ENCODE measurements at regions not wholly inside any gene's neighbourhood (a gene's known extent, or its start where the extent isn't known, plus 50 kb on each side); places are given as distances from the start of the nearest gene placed in this dataset.

GRCh38 chr12:61213646-61214045, 1046.6 kb upstream of the USP15 start:
- no peak overlapping the region for H3K4me3 ChIP-seq (replicated peaks in 1 of 2; ENCODE audit: low read depth in 1 of 2, low read length in 2 of 2)
- no peaks in the 10 kb centered on the region for H3K36me3 ChIP-seq (ENCODE audit: control insufficient read depth in 1 of 2, insufficient read depth in 2 of 2, low read length in 2 of 2)
- no peaks in the 10 kb centered on the region for H3K9me2 ChIP-seq (ENCODE audit: insufficient read depth)
- RAD21 ChIA-PET (ENCODE audit: low non-redundant PET in 1 of 2, low total read pairs in 2 of 2, uncharacterized antibody in 2 of 2, unreplicated experiment in 2 of 2) = no interaction called here
- H3K9me3 ChIP-seq (ENCODE audit: control insufficient read depth in 1 of 2, insufficient read depth in 1 of 2, low read depth in 1 of 2, low read length in 2 of 2) = no peaks in the 10 kb centered on the region
- TF ChIP-seq ZNF274 (IDR thresholded peaks at IDR 0.05; ENCODE audit: low read depth, low read length) (no peak), CTCF (IDR thresholded peaks at IDR 0.05 in 2 of 3, conservative IDR thresholded peaks at IDR 0.05 in 1 of 3; ENCODE audit: borderline replicate concordance in 1 of 3, insufficient read depth in 1 of 3, low read depth in 2 of 3, low read length in 2 of 3) (no peak)
- H3K27me3 ChIP-seq (ENCODE audit: insufficient read depth, low read length) = no peaks in the 10 kb centered on the region
- H2AFZ ChIP-seq (ENCODE audit: low read depth, low read length, poor library complexity, severe bottlenecking) = no peak overlapping the region
- DNase-seq (ENCODE audit: low read depth, low spot score) (no peak), ATAC-seq (no peak)
- CTCF ChIA-PET = no interaction called here
- H3K79me2 ChIP-seq (ENCODE audit: insufficient read depth, low read length) = no peaks in the 10 kb centered on the region
- no TSS peak for BruUV-seq (replicated peaks)
- POLR2A ChIA-PET = no interaction called here
- H3K27ac ChIP-seq (ENCODE audit: low read depth, low read length) = no peak overlapping the region
- intact Hi-C loops (cut with micrococcal nuclease) = no loop called here
- no peaks in the 10 kb centered on the region for H3K4me1 ChIP-seq (ENCODE audit: control insufficient read depth in 1 of 2, insufficient read depth in 2 of 2, low read length in 2 of 2)
- H3K4me2 ChIP-seq (ENCODE audit: low read length) = no peak overlapping the region
- H4K20me1 ChIP-seq (ENCODE audit: insufficient read depth) = no peaks in the 10 kb centered on the region
- H3K9ac ChIP-seq (ENCODE audit: low read length) = no peak overlapping the region

GRCh38 chr12:61220337-61220736, 1039.9 kb upstream of the USP15 start:
- POLR2A ChIA-PET = no interaction called here
- TF ChIP-seq EGR1 (IDR thresholded peaks at IDR 0.05; ENCODE audit: low read depth) (no peak), SIN3A (IDR thresholded peaks at IDR 0.05; ENCODE audit: low read depth) (no peak), TCF7L2 (IDR thresholded peaks at IDR 0.05; ENCODE audit: borderline replicate concordance, extremely low read depth, insufficient read depth, insufficient read length) (no peak), MAX (IDR thresholded peaks at IDR 0.05) (no peak), FOSL1 (IDR thresholded peaks at IDR 0.05; ENCODE audit: low read depth) (no peak), ZNF274 (IDR thresholded peaks at IDR 0.05; ENCODE audit: low read depth, low read length) (no peak), EZH2phosphoT487 (IDR thresholded peaks at IDR 0.05; ENCODE audit: borderline replicate concordance) (no peak), SP1 (IDR thresholded peaks at IDR 0.05; ENCODE audit: low read depth) (no peak), POLR2A (IDR thresholded peaks at IDR 0.05; ENCODE audit: borderline replicate concordance, extremely low read depth, insufficient read depth, insufficient read length) (no peak), YY1 (IDR thresholded peaks at IDR 0.05; ENCODE audit: extremely low read depth, insufficient replicate concordance, low read depth, low read length) (no peak), POLR2AphosphoS5 (IDR thresholded peaks at IDR 0.05; ENCODE audit: low read depth, low read length) (no peak), ZFX (IDR thresholded peaks at IDR 0.05) (no peak), ELF1 (IDR thresholded peaks at IDR 0.05; ENCODE audit: borderline replicate concordance, low read depth) (no peak), EZH2 (IDR thresholded peaks at IDR 0.05) (no peak), ZBTB33 (IDR thresholded peaks at IDR 0.05; ENCODE audit: extremely low read depth, insufficient replicate concordance, low read length) (no peak), SRF (IDR thresholded peaks at IDR 0.05; ENCODE audit: low read depth) (no peak)
- ATAC-seq (no peak), DNase-seq (ENCODE audit: low read depth, low spot score) (no peak)
- H3K27ac ChIP-seq (ENCODE audit: low read depth, low read length) = no peak overlapping the region
- BruUV-seq (replicated peaks) = no TSS peak
- H3K9me3 ChIP-seq (ENCODE audit: control insufficient read depth in 1 of 2, insufficient read depth in 1 of 2, low read depth in 1 of 2, low read length in 2 of 2) = no peaks in the 10 kb centered on the region
- H3K36me3 ChIP-seq (ENCODE audit: control insufficient read depth in 1 of 2, insufficient read depth in 2 of 2, low read length in 2 of 2) = no peaks in the 10 kb centered on the region
- RAD21 ChIA-PET (ENCODE audit: low non-redundant PET in 1 of 2, low total read pairs in 2 of 2, uncharacterized antibody in 2 of 2, unreplicated experiment in 2 of 2) = no interaction called here
- no peak overlapping the region for H2AFZ ChIP-seq (ENCODE audit: low read depth, low read length, poor library complexity, severe bottlenecking)
- no peak overlapping the region for H3K4me2 ChIP-seq (ENCODE audit: low read length)
- no peaks in the 10 kb centered on the region for H3K79me2 ChIP-seq (ENCODE audit: insufficient read depth, low read length)
- H3K9me2 ChIP-seq (ENCODE audit: insufficient read depth) = no peaks in the 10 kb centered on the region
- CTCF ChIA-PET = no interaction called here
- intact Hi-C loops (cut with micrococcal nuclease) = no loop called here
- no peaks in the 10 kb centered on the region for H3K4me1 ChIP-seq (ENCODE audit: control insufficient read depth in 1 of 2, insufficient read depth in 2 of 2, low read length in 2 of 2)
- no peak overlapping the region for H3K9ac ChIP-seq (ENCODE audit: low read length)
- no peaks in the 10 kb centered on the region for H4K20me1 ChIP-seq (ENCODE audit: insufficient read depth)
- no peaks in the 10 kb centered on the region for H3K27me3 ChIP-seq (ENCODE audit: insufficient read depth, low read length)
- H3K4me3 ChIP-seq (replicated peaks in 1 of 2; ENCODE audit: low read depth in 1 of 2, low read length in 2 of 2) = no peak overlapping the region
